Nephron progenitor cell (in vitro differentiated cells): ENCODE measurements at regions not wholly inside any gene's neighbourhood (a gene's known extent, or its start where the extent isn't known, plus 50 kb on each side); places are given as distances from the start of the nearest gene placed in this dataset.

ENCODE experiments used
- DNase-seq: peaks from one replicate; pipeline ENCODE4 v3.0.0; 2021
- H3K27ac Mint-ChIP-seq: 2 replicates; pipeline ENCODE4 v1.8.0; 2021; ENCODE audit warnings: mild to moderate bottlenecking, moderate library complexity, mixed read lengths
- H3K27me3 Mint-ChIP-seq: 2 replicates; pipeline ENCODE4 v1.8.0; 2021; ENCODE audit warnings: mild to moderate bottlenecking, low read depth, mixed read lengths; ENCODE audit not compliant: poor library complexity
- H3K36me3 Mint-ChIP-seq: 2 replicates; pipeline ENCODE4 v1.8.0; 2021; ENCODE audit warnings: low read depth, mixed read lengths
- H3K4me1 Mint-ChIP-seq: 2 replicates; pipeline ENCODE4 v1.8.0; 2021; ENCODE audit warnings: mixed read lengths
- H3K4me3 Mint-ChIP-seq: 2 replicates; pipeline ENCODE4 v1.8.0; 2021; ENCODE audit warnings: mild to moderate bottlenecking, moderate library complexity, mixed read lengths
- H3K9me3 Mint-ChIP-seq: 2 replicates; pipeline ENCODE4 v1.8.0; 2021; ENCODE audit warnings: mild to moderate bottlenecking, moderate library complexity, mixed read lengths
- CTCF ChIP-seq: fragments of 200-600 bp; sonication (generic); IDR thresholded peaks from 2 replicates; pipeline ENCODE4 v1.5.0; 2021; ENCODE audit warnings: antibody characterized with exemption

GRCh38 chr20:51968151-51968550 lies 165.8 kb upstream of the SALL4 start:
- Mint-ChIP-seq H3K9me3 (no peaks in the 10 kb centered on the region), H3K27me3 (no peaks in the 10 kb centered on the region), H3K36me3 (no peaks in the 10 kb centered on the region), H3K4me3 (no peak overlapping the region), H3K27ac (peak overlapping the region; percentile 32), H3K4me1 (peaks cover 12% of the 10 kb centered on the region)
- no peak for DNase-seq
- no peak for TF ChIP-seq CTCF

GRCh38 chr20:51966296-51966971 lies 164.1 kb upstream of the SALL4 start:
- no peaks in the 10 kb centered on the region for H3K27me3 Mint-ChIP-seq
- peaks cover 28% of the 10 kb centered on the region for H3K4me1 Mint-ChIP-seq
- DNase-seq = peak; percentile 44
- no peaks in the 10 kb centered on the region for H3K36me3 Mint-ChIP-seq
- no peak overlapping the region for H3K27ac Mint-ChIP-seq
- H3K4me3 Mint-ChIP-seq = no peak overlapping the region
- peak; percentile 56 for TF ChIP-seq CTCF
- no peaks in the 10 kb centered on the region for H3K9me3 Mint-ChIP-seq

- Mint-ChIP-seq H3K27ac (peak overlapping the region; percentile 96), H3K4me3 (peak overlapping the region; percentile 2), H3K27me3 (no peaks in the 10 kb centered on the region), H3K9me3 (no peaks in the 10 kb centered on the region), H3K4me1 (peaks cover 64% of the 10 kb centered on the region), H3K36me3 (no peaks in the 10 kb centered on the region)
- DNase-seq = no peak
- no peak for TF ChIP-seq CTCF
Measured at GRCh38 chr20:51961964-51962761, 159.8 kb upstream of the SALL4 start.

- Mint-ChIP-seq H3K4me1 (peaks cover 59% of the 10 kb centered on the region), H3K4me3 (peak overlapping the region; percentile 24), H3K27ac (peak overlapping the region; percentile 96), H3K36me3 (no peaks in the 10 kb centered on the region), H3K27me3 (no peaks in the 10 kb centered on the region), H3K9me3 (no peaks in the 10 kb centered on the region)
- DNase-seq = no peak
- TF ChIP-seq CTCF = no peak
Measured at GRCh38 chr20:51960047-51960675, 157.8 kb upstream of the SALL4 start.

- peak overlapping the region; percentile 73 for H3K27ac Mint-ChIP-seq
- H3K36me3 Mint-ChIP-seq = no peaks in the 10 kb centered on the region
- no peaks in the 10 kb centered on the region for H3K27me3 Mint-ChIP-seq
- peak overlapping the region; percentile 77 for H3K4me3 Mint-ChIP-seq
- no peak for TF ChIP-seq CTCF
- H3K9me3 Mint-ChIP-seq = no peaks in the 10 kb centered on the region
- no peak for DNase-seq
- peaks cover 59% of the 10 kb centered on the region for H3K4me1 Mint-ChIP-seq
Measured at GRCh38 chr20:51959066-51959542, 156.8 kb upstream of the SALL4 start.
